Gastroesophageal sphincter (tissue), 3 donors: ENCODE measurements at regions not wholly inside any gene's neighbourhood (a gene's known extent, or its start where the extent isn't known, plus 50 kb on each side); places are given as distances from the start of the nearest gene placed in this dataset.

Experiments
- POLR2A ChIP-seq, 2 donors: fragments of 450-650 bp; IDR thresholded peaks; one replicate each; pipeline ENCODE4 v1.6.1; 2017; ENCODE audit warnings: antibody characterized with exemption in 2 of 2, mild to moderate bottlenecking in 2 of 2, moderate library complexity in 1 of 2
- TF ChIP-seq, protein P1 (sequence below), 4 experiments: fragments of 200-600 bp in 2 of 4; fragments of 450-650 bp in 2 of 4; sonication (generic) in 1 of 4; IDR thresholded peaks; one replicate each; pipeline ENCODE4 v1.5.1; 2017 to 2019; ENCODE audit warnings: antibody characterized with exemption in 4 of 4, mild to moderate bottlenecking in 2 of 4, moderate library complexity in 2 of 4

DNA sequence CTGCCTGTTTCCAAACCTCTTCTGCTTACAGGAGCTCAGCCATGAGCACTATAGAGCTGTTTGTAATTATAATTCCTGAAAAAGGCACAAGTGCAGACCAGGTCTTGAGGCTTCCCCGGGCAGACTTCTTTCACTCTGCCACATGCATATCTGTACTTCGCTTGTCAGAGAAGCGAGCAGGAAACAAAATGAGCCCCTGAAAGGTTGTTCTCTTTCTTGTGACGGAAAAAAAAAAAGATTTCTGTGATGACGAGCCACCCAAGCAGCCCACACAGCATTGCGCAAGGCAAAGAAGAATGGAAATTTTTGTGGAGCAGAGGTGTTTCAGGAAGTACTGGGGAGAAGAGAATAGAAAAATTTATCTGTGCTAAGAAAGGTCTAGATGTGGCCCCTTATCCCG is 54.0 kb upstream of the LINC00305 start:
- no peak for TF ChIP-seq POLR2A (IDR thresholded peaks at IDR 0.05)
- TF ChIP-seq, protein P1, sequence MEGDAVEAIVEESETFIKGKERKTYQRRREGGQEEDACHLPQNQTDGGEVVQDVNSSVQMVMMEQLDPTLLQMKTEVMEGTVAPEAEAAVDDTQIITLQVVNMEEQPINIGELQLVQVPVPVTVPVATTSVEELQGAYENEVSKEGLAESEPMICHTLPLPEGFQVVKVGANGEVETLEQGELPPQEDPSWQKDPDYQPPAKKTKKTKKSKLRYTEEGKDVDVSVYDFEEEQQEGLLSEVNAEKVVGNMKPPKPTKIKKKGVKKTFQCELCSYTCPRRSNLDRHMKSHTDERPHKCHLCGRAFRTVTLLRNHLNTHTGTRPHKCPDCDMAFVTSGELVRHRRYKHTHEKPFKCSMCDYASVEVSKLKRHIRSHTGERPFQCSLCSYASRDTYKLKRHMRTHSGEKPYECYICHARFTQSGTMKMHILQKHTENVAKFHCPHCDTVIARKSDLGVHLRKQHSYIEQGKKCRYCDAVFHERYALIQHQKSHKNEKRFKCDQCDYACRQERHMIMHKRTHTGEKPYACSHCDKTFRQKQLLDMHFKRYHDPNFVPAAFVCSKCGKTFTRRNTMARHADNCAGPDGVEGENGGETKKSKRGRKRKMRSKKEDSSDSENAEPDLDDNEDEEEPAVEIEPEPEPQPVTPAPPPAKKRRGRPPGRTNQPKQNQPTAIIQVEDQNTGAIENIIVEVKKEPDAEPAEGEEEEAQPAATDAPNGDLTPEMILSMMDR (IDR thresholded peaks at IDR 0.05): no peak
